HG02973 (cell line): ENCODE measurements at regions not wholly inside any gene's neighbourhood (a gene's known extent, or its start where the extent isn't known, plus 50 kb on each side); places are given as distances from the start of the nearest gene placed in this dataset.
A peak's percentile ranks its signal among the peaks of the same experiment; 100 is the strongest.
"Not testable (repeated sequence)": the region's sequence is repeated elsewhere in the genome, so short reads cannot be mapped to it uniquely, and the experiment has no call there.

Experiments
- ATAC-seq: cut with Tn5 transposase; IDR thresholded peaks from one replicate; pipeline ENCODE4 v1.9.1; 2021; ENCODE audit warnings: moderate library complexity; ENCODE audit not compliant: unreplicated experiment

DNA sequence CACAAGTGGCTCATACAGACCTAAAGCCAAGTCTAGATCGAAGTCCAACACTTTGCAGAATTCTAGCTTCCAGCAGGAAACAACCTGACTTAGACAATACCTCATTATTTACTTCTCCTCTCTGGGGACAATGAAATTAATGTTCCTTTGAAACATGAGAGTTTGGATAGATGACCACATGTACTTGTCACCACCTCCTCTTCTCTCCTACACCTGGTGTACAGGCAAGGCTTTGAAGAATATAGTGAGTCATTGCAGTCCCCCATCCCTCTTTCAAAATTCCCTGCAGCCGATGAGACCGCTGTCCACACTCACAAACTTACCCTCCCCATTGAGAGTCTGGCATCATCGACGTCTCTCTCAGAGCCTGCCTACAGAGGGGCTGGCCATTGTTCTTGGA, 189.0 kb upstream of the HES1 start:
- ATAC-seq: no peak

DNA sequence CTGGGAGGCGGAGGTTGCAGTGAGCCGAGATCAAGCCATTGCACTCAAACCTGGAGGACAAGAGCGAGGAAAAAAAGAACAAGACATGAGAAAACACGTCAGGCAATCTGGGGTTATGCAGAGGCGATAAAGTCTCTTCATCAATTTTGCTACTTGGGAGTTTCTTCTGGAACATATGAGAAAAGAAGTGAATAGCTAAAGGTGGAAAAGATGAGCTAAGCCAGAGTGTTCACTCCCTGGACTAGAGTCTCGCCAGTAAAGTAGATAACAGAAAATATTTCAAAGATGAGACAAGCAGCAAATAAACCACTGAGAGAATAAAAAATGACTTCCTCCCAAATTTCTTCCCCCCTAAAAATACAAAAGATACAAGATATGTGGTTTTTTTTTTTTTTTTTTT, 188.4 kb upstream of the HES1 start:
- ATAC-seq: no peak

GRCh38 chr3:193948459-193948858, 187.5 kb upstream of the HES1 start:
- no peak for ATAC-seq

DNA sequence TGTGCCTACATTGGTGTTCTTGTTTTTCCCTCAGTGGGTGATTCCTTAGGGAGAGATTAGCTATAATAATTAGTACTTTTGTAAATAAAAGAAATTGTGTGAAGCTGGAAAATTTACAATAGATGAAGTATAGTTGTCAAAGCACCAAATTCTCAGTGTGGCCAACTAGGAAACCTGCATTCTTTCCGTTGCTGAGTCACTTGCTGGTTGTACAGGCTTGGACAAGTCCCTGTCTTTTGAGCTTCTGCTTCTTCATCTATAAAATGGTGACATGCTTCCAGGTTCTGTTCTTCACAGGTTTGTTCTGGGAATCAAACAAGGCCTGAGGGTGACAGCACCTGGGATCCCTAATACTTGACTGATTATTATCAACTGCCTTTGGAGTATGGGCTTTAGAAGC, 184.1 kb upstream of the HES1 start:
- ATAC-seq: no peak

- no peak for ATAC-seq
Observed at GRCh38 chr3:193954752-193955151, 181.2 kb upstream of the HES1 start.

DNA sequence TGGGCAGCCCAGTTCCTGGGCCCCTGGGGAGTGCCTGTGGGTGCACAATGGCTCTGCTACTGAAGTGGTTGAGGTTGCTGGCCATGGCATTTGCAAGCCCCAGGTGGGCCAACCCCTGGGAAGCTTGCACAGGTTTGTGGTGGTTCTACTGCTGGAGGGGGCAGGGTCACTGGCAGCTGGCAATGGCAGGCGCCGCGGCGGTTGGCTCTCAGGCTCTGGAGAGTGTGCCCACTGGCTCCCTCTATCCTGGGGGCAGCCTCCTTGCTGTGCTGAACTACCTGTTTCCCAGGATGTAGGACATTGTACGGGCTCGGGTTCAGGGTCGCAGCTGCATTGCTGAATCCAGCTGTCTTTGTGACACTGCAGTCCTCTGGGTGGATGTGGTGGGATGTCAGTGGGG, 180.2 kb upstream of the HES1 start:
- ATAC-seq: no peak

GRCh38 chr3:193959861-193960260, 176.1 kb upstream of the HES1 start:
- ATAC-seq: no peak

DNA sequence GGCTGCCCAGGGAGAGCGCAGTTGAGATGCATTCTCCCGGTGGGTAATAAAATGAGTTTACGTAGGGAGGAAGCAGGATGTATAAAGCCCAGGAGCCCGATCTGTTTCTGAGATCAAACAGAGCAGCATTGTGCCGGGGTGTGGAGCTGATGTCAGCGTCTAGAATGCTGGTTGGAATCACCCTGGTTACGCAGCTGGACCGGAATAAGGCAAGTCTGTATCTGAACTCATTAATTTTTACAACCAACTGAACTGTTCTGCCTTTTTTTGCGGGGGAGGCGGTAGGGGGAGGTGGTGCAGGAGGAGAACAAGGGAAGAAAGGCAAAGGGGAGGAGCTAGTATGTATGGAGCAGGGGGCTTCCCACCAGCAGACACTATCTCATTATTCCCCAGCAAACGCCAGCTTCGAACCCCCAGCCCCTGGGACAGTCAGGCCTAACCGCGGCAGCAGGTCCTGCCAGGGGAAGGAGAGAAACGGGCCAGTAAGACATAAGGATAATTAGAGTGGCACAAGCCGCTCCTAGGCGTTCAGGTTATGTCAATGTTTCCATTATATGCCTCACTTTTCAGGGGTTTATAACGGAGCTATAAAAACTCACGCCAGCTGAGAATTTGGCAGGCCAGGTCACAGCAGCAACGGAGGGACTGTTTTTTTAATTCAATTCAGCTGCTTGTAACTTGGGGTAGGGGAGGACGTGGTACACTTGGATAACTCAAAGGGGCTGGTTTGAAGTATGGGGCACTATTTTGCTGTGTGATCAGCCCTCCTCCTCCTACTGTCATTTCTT, 175.3 kb upstream of the HES1 start:
- ATAC-seq: no peak

GRCh38 chr3:193962986-193963685, 172.8 kb upstream of the HES1 start:
- ATAC-seq: no peak

DNA sequence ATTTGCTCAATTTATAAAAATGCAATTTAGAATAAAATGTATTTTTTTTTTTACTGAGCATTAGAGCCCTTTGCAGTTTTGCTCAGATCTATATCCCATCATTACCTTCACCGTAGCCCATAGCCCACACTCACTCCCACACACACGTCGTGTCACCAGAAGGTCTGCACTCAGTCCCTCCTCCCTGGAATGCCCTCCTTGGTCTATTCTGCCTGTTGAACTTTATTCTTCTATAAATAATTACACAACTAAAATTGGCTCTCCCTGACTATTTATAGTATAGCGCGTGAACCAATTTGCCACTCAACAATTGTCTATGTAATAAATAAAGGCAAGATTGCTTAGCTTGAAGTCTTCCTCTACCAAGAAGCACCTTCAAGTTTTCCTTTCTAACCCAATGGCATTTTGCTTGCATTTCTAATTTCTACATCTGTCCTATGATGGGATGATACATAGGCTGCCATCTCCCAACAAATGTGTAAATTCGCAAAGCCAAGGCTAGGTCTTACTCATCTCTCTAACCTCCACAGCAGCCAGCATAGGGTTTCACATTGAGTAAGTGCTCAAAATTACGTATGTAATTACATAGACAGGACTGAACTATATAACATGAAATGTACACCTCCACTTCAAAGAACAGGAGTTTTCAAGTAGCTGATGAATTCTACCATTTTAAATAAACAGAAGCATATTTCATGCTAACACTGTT, 172.0 kb upstream of the HES1 start:
- ATAC-seq: peak; percentile 83

DNA sequence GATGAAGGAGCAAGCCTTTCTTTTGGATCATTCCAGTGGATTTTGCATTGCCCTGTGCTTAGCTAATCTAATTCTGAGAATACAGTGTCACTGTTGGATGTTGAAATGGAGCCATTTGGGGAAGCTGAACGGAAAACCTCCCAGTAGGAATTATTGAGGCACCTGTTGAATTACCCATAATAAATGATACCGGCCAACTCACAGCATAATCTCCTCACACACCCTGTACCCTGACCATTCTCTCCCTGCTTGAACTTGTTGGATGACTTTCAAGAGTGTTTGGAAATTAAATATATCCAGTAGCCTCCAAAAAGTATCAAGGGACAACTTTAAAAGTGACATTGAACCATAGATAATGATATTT, 171.4 kb upstream of the HES1 start:
- ATAC-seq: no peak

- no peak for ATAC-seq
Observed at GRCh38 chr3:193968380-193968974, 167.5 kb upstream of the HES1 start.

DNA sequence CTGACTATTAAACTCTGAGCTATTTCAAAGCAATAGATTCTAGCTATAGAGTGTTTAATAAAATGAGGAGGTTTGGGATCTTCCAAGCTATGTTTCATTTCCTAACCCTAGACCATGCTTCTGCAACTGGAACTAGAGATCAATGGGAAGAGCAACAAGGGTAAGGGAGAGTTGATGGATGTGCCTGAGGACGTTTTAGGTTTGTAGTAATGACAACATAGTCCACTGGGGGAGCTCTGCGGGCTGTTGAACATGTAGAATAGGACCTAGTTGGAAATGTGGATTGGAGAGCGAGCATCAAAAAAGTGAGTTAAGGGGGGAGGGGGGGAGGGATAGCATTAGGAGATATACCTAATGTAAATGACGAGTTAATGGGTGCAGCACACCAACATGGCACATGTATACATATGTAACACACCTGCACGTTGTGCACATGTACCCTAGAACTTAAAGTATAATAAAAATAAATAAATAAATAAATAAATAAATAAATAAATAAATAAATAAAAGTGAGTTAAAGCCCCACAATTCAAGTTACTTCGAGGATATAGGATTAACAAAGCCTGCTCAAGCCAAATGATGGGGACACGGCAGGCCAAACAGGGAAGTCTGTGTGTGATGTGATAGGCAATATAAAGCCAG, 165.7 kb upstream of the HES1 start:
- not testable (repeated sequence) for ATAC-seq

DNA sequence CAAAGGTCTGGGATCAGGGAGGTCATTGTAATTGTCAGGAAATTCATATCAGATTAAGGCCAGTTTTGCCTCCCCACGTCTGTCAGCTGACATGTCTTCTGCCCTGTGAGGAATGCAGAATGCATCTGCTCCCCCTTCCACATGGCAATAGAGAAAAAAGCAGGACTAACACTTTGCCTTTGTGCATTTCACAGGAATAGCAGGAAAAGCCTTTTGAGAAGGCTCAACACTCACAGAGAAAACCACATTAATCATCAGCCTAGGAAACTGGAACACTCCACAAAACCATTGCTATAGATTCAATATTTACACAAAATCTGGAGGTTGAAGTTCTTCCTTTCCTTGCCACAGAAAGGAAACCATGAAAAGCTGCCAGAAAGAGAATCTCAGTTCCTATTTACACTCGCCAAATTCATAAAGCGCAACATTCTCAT, 165.2 kb upstream of the HES1 start:
- peak; percentile 27 for ATAC-seq

GRCh38 chr3:193971261-193971751, 164.6 kb upstream of the HES1 start:
- ATAC-seq: peak; percentile 62

GRCh38 chr3:193971966-193972365, 164.0 kb upstream of the HES1 start:
- no peak for ATAC-seq

DNA sequence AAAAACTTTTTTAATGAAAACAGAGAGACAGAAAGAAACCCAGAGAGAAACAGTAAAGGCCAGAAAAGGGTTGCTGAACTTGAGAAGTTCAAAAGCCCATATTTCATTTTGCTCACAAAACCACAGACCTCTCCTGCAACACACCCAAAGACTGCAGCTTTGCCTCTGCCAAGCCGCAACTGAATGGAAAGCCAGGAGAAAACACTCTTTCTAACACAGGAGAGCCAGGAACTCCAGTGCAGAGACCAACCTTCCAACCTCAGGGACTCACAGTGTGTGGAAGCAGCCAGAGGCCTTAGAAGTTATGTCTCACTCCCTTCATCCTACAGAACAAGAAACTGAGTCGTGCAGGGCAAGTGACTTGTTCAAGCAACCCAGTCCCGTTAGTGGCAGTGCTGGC, 163.1 kb upstream of the HES1 start:
- no peak for ATAC-seq

DNA sequence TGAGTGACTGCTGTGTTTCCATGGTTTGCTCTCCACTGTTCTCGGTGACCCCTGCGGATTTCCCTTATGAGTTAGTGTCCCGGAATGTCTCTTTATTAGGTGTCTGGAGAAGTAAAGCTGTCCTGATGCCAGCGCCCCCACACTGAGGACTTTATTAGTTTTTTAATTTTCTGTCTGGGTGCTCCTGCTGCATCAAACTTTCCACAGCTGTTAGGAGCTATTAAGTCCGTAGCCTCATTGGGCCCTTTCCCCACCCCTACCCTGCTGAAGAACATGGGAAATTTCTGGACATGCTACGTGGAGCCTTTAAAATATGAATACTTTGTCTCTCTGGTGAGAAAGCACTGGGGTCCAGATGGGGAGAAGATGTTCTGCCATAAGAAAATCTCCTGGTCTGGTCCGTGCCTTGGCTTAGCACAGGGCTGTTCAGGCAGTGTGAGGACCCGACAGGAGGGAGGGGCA, 161.7 kb upstream of the HES1 start:
- ATAC-seq: no peak

DNA sequence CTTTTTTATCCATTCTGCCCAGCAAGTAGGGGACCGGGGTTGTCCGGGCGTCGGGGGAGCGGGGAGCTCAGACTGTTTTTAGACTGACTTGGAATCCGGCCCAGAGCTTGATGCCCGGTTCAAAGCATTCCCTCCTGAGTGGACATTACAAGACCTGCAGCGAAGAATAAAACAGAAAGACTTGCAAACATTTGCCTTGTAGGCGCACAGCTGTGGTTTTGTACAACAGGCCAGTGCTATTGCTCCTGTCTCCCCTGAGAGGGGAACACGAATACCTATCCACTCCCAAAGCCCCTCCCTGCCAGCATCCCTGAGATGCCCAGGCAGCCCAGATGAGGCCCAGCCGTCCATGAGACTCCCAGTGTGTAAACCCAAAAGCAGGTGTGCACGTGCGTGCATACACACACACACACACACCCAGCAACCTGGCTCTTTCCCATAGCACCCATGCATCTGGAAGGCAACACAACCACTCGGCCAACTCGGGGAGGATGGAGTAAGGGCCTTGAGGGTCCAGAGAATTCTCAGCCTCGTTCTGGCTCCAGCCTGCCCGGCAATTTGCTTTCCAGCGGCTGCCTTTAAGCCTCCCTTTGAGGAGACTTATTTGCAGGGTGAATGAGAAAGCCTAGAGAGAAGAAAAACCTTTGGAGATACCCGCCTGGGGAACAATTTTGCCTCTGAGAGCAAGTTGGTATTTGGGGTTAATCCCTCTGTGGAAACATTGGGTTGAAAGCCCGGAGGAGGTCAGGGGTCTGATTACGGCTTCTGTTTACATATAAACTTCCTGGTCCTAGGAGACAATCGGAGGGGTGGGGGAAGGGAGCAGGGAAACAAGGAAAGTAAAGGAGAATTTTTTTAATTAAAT, 161.0 kb upstream of the HES1 start:
- ATAC-seq: no peak

DNA sequence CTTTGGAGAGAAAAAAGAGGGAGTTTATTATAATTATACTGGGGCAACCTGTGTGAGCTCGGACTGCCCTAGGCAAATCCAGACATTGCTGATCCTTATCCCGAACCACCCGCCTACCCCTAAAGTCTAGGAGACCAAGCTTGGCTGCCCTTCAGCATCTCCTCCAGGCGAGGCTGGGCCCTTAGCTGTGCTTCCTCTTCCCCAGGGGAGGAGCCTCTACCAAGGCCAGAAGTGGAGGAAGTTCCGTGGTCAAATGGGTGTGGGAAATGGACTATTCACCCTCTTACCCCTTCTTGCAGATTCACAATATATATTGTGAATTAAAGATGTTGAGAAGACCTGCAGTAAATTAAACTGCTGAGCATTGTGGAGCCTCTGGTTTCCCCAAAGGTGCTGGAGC, 158.3 kb upstream of the HES1 start:
- no peak for ATAC-seq
